ENCODE measurements at regions not wholly inside any gene's neighbourhood (a gene's known extent, or its start where the extent isn't known, plus 50 kb on each side); places are given as distances from the start of the nearest gene placed in this dataset.

GRCh38 chr5:61623401-61624069, 291.5 kb downstream of the ZSWIM6 start:
- TF ChIP-seq YY1 (IDR thresholded peaks at IDR 0.05; ENCODE audit: insufficient read depth, insufficient read length), result no peak
- TF ChIP-seq SUZ12 (IDR thresholded peaks at IDR 0.05; ENCODE audit: extremely low read depth, insufficient read depth, insufficient read length), result no peak

Measured in NT2/D1 (cell line).